ENCODE measurements at regions not wholly inside any gene's neighbourhood (a gene's known extent, or its start where the extent isn't known, plus 50 kb on each side); places are given as distances from the start of the nearest gene placed in this dataset.

GRCh38 chr1:5297886-5298239 lies 643.5 kb downstream of the AJAP1 start:
- H3K9me2 ChIP-seq (ENCODE audit: insufficient read depth, low read length), result no peaks in the 10 kb centered on the region
- TF ChIP-seq SMC3 (conservative IDR thresholded peaks at IDR 0.05; ENCODE audit: poor library complexity) (no peak), EZH2 (IDR thresholded peaks at IDR 0.05; ENCODE audit: borderline replicate concordance, insufficient read depth, low read length, poor library complexity, severe bottlenecking) (no peak), POLR2AphosphoS5 (IDR thresholded peaks at IDR 0.05) (no peak), EP300 (conservative IDR thresholded peaks at IDR 0.05; ENCODE audit: poor library complexity, severe bottlenecking) (no peak), MXI1 (conservative IDR thresholded peaks at IDR 0.05; ENCODE audit: poor library complexity, severe bottlenecking) (no peak), REST (IDR thresholded peaks at IDR 0.05; ENCODE audit: borderline replicate concordance) (no peak), CTCF (IDR thresholded peaks at IDR 0.05; ENCODE audit: poor library complexity, severe bottlenecking) (no peak), RAD21 (conservative IDR thresholded peaks at IDR 0.05) (no peak), TAF1 (IDR thresholded peaks at IDR 0.05; ENCODE audit: low read depth) (no peak)
- H3K27ac ChIP-seq (ENCODE audit: low read length), result peak overlapping the region; percentile 92
- no peaks in the 10 kb centered on the region for H3K79me2 ChIP-seq (replicated peaks; ENCODE audit: insufficient read depth, low read length)
- H2AFZ ChIP-seq (ENCODE audit: low read depth, low read length), result no peak overlapping the region
- H3K4me3 ChIP-seq (ENCODE audit: low read length), result peak overlapping the region; percentile 43
- H3F3A ChIP-seq (ENCODE audit: insufficient read depth, low read length, poor library complexity, severe bottlenecking), result no peaks in the 10 kb centered on the region
- no peaks in the 10 kb centered on the region for H3K9me3 ChIP-seq (ENCODE audit: low read length)
- no peaks in the 10 kb centered on the region for H3K36me3 ChIP-seq (ENCODE audit: insufficient read depth, low read length)
- H3K4me2 ChIP-seq (ENCODE audit: low read length), result peak overlapping the region; percentile 61
- no peaks in the 10 kb centered on the region for H3K27me3 ChIP-seq (ENCODE audit: insufficient read depth, low read depth, low read length)
- peak overlapping the region; percentile 68 for H3K9ac ChIP-seq (ENCODE audit: low read length)
- H4K20me1 ChIP-seq (ENCODE audit: insufficient read depth), result no peaks in the 10 kb centered on the region

- no peak overlapping the region for H2AFZ ChIP-seq (ENCODE audit: low read depth, low read length)
- peak overlapping the region; percentile 92 for H3K27ac ChIP-seq (ENCODE audit: low read length)
- H3K4me2 ChIP-seq (ENCODE audit: low read length), result peak overlapping the region; percentile 61
- no peaks in the 10 kb centered on the region for H3K9me3 ChIP-seq (ENCODE audit: low read length)
- peak overlapping the region; percentile 68 for H3K9ac ChIP-seq (ENCODE audit: low read length)
- no peaks in the 10 kb centered on the region for H3F3A ChIP-seq (ENCODE audit: insufficient read depth, low read length, poor library complexity, severe bottlenecking)
- H3K9me2 ChIP-seq (ENCODE audit: insufficient read depth, low read length), result no peaks in the 10 kb centered on the region
- no peaks in the 10 kb centered on the region for H3K79me2 ChIP-seq (replicated peaks; ENCODE audit: insufficient read depth, low read length)
- H3K36me3 ChIP-seq (ENCODE audit: insufficient read depth, low read length), result no peaks in the 10 kb centered on the region
- peak overlapping the region; percentile 43 for H3K4me3 ChIP-seq (ENCODE audit: low read length)
- H3K27me3 ChIP-seq (ENCODE audit: insufficient read depth, low read depth, low read length), result no peaks in the 10 kb centered on the region
- TF ChIP-seq EZH2 (IDR thresholded peaks at IDR 0.05; ENCODE audit: borderline replicate concordance, insufficient read depth, low read length, poor library complexity, severe bottlenecking) (no peak), RAD21 (conservative IDR thresholded peaks at IDR 0.05) (peak; percentile 31), MXI1 (conservative IDR thresholded peaks at IDR 0.05; ENCODE audit: poor library complexity, severe bottlenecking) (no peak), EP300 (conservative IDR thresholded peaks at IDR 0.05; ENCODE audit: poor library complexity, severe bottlenecking) (peak; percentile 88), POLR2AphosphoS5 (IDR thresholded peaks at IDR 0.05) (peak; percentile 87), CTCF (IDR thresholded peaks at IDR 0.05; ENCODE audit: poor library complexity, severe bottlenecking) (no peak)
- no peaks in the 10 kb centered on the region for H4K20me1 ChIP-seq (ENCODE audit: insufficient read depth)
Observed at GRCh38 chr1:5297180-5297885, 642.9 kb downstream of the AJAP1 start.
